Thoracic aorta (tissue), 2 donors: ENCODE measurements at regions not wholly inside any gene's neighbourhood (a gene's known extent, or its start where the extent isn't known, plus 50 kb on each side); places are given as distances from the start of the nearest gene placed in this dataset.

Experiments used
- ATAC-seq: fragments of 150-250 bp; one replicate; pipeline ENCODE4 v1.8.0; 2017; ENCODE audit warnings: low read depth; ENCODE audit not compliant: insufficient number of reproducible peaks, low FRiP score
- DNase-seq: peaks from one replicate; pipeline ENCODE4 v3.0.0-alpha.2; 2020; ENCODE audit warnings: low spot score
- H3K27ac ChIP-seq, 2 donors: fragments of 200-600 bp; sonication (generic); 1 replicate in 1 of 2; 2 replicates in 1 of 2; pipeline ENCODE4 v1.5.1; 2016; ENCODE audit warnings: mild to moderate bottlenecking in 2 of 2, moderate library complexity in 2 of 2
- H3K27me3 ChIP-seq: fragments of 200-600 bp; sonication (generic); replicated peaks from 2 replicates; pipeline ENCODE4 v1.6.0; 2016; ENCODE audit warnings: mild to moderate bottlenecking; ENCODE audit not compliant: insufficient read depth
- H3K36me3 ChIP-seq: fragments of 200-600 bp; sonication (generic); one replicate; pipeline ENCODE4 v1.5.1; 2016
- H3K4me1 ChIP-seq, 2 donors: fragments of 200-600 bp; sonication (generic); 1 replicate in 1 of 2; 2 replicates in 1 of 2; pipeline versions ENCODE4 v1.5.1 to v1.6.0; 2016; ENCODE audit warnings: low read depth in 2 of 2, mild to moderate bottlenecking in 1 of 2; ENCODE audit not compliant: control insufficient read depth in 1 of 2
- H3K4me3 ChIP-seq: fragments of 200-600 bp; sonication (generic); 2 replicates; pipeline ENCODE4 v1.5.1; 2016; ENCODE audit warnings: mild to moderate bottlenecking
- H3K9me3 ChIP-seq: fragments of 200-600 bp; sonication (generic); 2 replicates; pipeline ENCODE4 v1.5.1; 2016
- TF ChIP-seq, protein P1 (sequence below): fragments of 200-600 bp; sonication (generic); IDR thresholded peaks from one replicate; pipeline ENCODE4 v1.5.1; 2019; ENCODE audit warnings: antibody characterized with exemption

DNA sequence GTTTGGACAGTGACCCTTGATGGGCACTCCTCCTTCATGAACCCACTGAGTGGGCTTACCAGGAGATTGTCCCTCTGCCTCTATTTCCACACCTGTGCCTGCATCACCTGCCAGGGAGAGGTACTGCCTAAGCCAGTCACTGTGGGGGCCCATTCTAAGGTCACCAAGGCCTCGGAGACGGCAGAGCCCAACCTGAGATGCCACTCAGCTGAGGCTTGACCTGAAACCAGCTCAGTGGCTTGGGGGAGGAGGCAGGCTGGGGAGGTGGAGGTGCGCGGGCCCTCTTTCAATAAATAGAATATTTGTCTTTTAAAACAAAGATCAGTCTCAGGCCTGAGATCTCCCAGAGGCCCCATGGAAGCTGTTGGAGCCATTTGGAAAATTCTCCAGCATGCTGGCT lies 84.5 kb downstream of the DHCR7 start:
- Histone ChIP-seq H3K9me3 (no peaks in the 10 kb centered on the region), H3K4me1 (peaks cover 0 to 15% of the 10 kb centered on the region in 2 donors), H3K27me3 (no peaks in the 10 kb centered on the region), H3K36me3 (no peaks in the 10 kb centered on the region), H3K4me3 (no peak overlapping the region), H3K27ac (no peak overlapping the region)
- no peak for DNase-seq
- TF ChIP-seq, protein P1, sequence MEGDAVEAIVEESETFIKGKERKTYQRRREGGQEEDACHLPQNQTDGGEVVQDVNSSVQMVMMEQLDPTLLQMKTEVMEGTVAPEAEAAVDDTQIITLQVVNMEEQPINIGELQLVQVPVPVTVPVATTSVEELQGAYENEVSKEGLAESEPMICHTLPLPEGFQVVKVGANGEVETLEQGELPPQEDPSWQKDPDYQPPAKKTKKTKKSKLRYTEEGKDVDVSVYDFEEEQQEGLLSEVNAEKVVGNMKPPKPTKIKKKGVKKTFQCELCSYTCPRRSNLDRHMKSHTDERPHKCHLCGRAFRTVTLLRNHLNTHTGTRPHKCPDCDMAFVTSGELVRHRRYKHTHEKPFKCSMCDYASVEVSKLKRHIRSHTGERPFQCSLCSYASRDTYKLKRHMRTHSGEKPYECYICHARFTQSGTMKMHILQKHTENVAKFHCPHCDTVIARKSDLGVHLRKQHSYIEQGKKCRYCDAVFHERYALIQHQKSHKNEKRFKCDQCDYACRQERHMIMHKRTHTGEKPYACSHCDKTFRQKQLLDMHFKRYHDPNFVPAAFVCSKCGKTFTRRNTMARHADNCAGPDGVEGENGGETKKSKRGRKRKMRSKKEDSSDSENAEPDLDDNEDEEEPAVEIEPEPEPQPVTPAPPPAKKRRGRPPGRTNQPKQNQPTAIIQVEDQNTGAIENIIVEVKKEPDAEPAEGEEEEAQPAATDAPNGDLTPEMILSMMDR: no peak
- no peak for ATAC-seq

- Histone ChIP-seq H3K36me3 (no peaks in the 10 kb centered on the region), H3K4me3 (no peak overlapping the region), H3K4me1 (peaks cover 0 to 7% of the 10 kb centered on the region in 2 donors), H3K27me3 (no peaks in the 10 kb centered on the region), H3K27ac (no peak overlapping the region), H3K9me3 (no peaks in the 10 kb centered on the region)
- TF ChIP-seq, protein P1: no peak
- ATAC-seq (no peak), DNase-seq (no peak)
Measured at GRCh38 chr11:71358963-71359567, 89.1 kb downstream of the DHCR7 start.

GRCh38 chr11:71358122-71358728 lies 90.0 kb downstream of the DHCR7 start:
- H3K27me3 ChIP-seq: no peaks in the 10 kb centered on the region
- H3K9me3 ChIP-seq: no peaks in the 10 kb centered on the region
- DNase-seq (no peak), ATAC-seq (no peak)
- no peaks in the 10 kb centered on the region for H3K36me3 ChIP-seq
- H3K27ac ChIP-seq: no peak overlapping the region
- H3K4me3 ChIP-seq: no peak overlapping the region
- H3K4me1 ChIP-seq: no peaks in the 10 kb centered on the region
- TF ChIP-seq, protein P1: no peak

GRCh38 chr11:71357414-71357813 lies 90.8 kb downstream of the DHCR7 start:
- ATAC-seq (no peak), DNase-seq (no peak)
- TF ChIP-seq, protein P1: no peak
- Histone ChIP-seq H3K4me3 (no peak overlapping the region), H3K9me3 (no peaks in the 10 kb centered on the region), H3K27me3 (no peaks in the 10 kb centered on the region), H3K4me1 (no peaks in the 10 kb centered on the region), H3K27ac (no peak overlapping the region), H3K36me3 (no peaks in the 10 kb centered on the region)

DNA sequence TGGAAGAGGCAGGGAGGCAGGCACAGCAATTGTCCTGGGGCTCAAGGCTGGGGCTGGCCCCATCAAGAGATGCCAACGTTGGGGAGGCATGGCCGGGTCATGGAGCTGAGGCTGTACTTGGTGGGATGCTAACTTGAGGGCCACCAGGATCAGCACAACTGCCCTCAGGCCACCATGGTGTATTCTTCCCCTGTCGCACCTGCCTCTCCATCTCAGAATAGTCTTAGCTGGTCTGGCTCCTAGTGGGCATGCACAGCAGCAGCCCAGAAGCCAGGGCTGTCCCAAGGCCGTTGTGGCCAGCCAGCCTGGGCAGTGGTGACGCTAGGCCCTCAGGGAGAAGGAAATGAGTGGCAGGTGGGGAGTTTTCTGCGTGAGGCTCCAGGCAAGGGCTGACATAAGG lies 91.3 kb downstream of the DHCR7 start:
- H3K4me3 ChIP-seq: no peak overlapping the region
- H3K36me3 ChIP-seq: no peaks in the 10 kb centered on the region
- TF ChIP-seq, protein P1: no peak
- no peak for DNase-seq
- no peaks in the 10 kb centered on the region for H3K4me1 ChIP-seq
- no peak for ATAC-seq
- H3K9me3 ChIP-seq: no peaks in the 10 kb centered on the region
- no peaks in the 10 kb centered on the region for H3K27me3 ChIP-seq
- no peak overlapping the region for H3K27ac ChIP-seq
